ENCODE measurements at regions not wholly inside any gene's neighbourhood (a gene's known extent, or its start where the extent isn't known, plus 50 kb on each side); places are given as distances from the start of the nearest gene placed in this dataset.

GRCh38 chr9:71609448-71609830 is 158.9 kb downstream of the CEMIP2 start:
- Mint-ChIP-seq H3K9me3 (peaks cover 10% of the 10 kb centered on the region), H3K27ac (no peak overlapping the region), H3K36me3 (ENCODE audit: low read depth) (no peaks in the 10 kb centered on the region), H3K4me1 (peaks cover 8% of the 10 kb centered on the region), H3K4me3 (no peak overlapping the region), H3K27me3 (ENCODE audit: low read depth, poor library complexity) (no peaks in the 10 kb centered on the region)
- TF ChIP-seq CTCF (IDR thresholded peaks at IDR 0.05), result no peak
- no peak for DNase-seq

GRCh38 chr9:71608825-71609447 is 159.4 kb downstream of the CEMIP2 start:
- no peak for DNase-seq
- no peak for TF ChIP-seq CTCF (IDR thresholded peaks at IDR 0.05)
- peaks cover 8% of the 10 kb centered on the region for H3K4me1 Mint-ChIP-seq
- H3K36me3 Mint-ChIP-seq (ENCODE audit: low read depth), result no peaks in the 10 kb centered on the region
- no peaks in the 10 kb centered on the region for H3K27me3 Mint-ChIP-seq (ENCODE audit: low read depth, poor library complexity)
- H3K4me3 Mint-ChIP-seq, result no peak overlapping the region
- no peak overlapping the region for H3K27ac Mint-ChIP-seq
- H3K9me3 Mint-ChIP-seq, result peaks cover 10% of the 10 kb centered on the region

GRCh38 chr9:71608021-71608420 is 160.3 kb downstream of the CEMIP2 start:
- TF ChIP-seq CTCF (IDR thresholded peaks at IDR 0.05), result no peak
- Mint-ChIP-seq H3K36me3 (ENCODE audit: low read depth) (no peaks in the 10 kb centered on the region), H3K9me3 (peaks cover 10% of the 10 kb centered on the region), H3K4me1 (peaks cover 4% of the 10 kb centered on the region), H3K4me3 (no peak overlapping the region), H3K27me3 (ENCODE audit: low read depth, poor library complexity) (no peaks in the 10 kb centered on the region), H3K27ac (no peak overlapping the region)
- no peak for DNase-seq

GRCh38 chr9:71607461-71607881 is 160.8 kb downstream of the CEMIP2 start:
- no peaks in the 10 kb centered on the region for H3K36me3 Mint-ChIP-seq (ENCODE audit: low read depth)
- peaks cover 10% of the 10 kb centered on the region for H3K9me3 Mint-ChIP-seq
- no peaks in the 10 kb centered on the region for H3K4me1 Mint-ChIP-seq
- H3K27me3 Mint-ChIP-seq (ENCODE audit: low read depth, poor library complexity), result no peaks in the 10 kb centered on the region
- TF ChIP-seq CTCF (IDR thresholded peaks at IDR 0.05), result no peak
- DNase-seq, result no peak
- no peak overlapping the region for H3K4me3 Mint-ChIP-seq
- no peak overlapping the region for H3K27ac Mint-ChIP-seq

GRCh38 chr9:71604197-71605063 is 163.9 kb downstream of the CEMIP2 start:
- peak; percentile 77 for TF ChIP-seq CTCF (IDR thresholded peaks at IDR 0.05)
- H3K27ac Mint-ChIP-seq, result no peak overlapping the region
- H3K4me1 Mint-ChIP-seq, result no peaks in the 10 kb centered on the region
- no peaks in the 10 kb centered on the region for H3K27me3 Mint-ChIP-seq (ENCODE audit: low read depth, poor library complexity)
- no peaks in the 10 kb centered on the region for H3K36me3 Mint-ChIP-seq (ENCODE audit: low read depth)
- H3K9me3 Mint-ChIP-seq, result peaks cover 14% of the 10 kb centered on the region
- no peak overlapping the region for H3K4me3 Mint-ChIP-seq
- DNase-seq, result peak; percentile 82
